ENCODE measurements at regions not wholly inside any gene's neighbourhood (a gene's known extent, or its start where the extent isn't known, plus 50 kb on each side); places are given as distances from the start of the nearest gene placed in this dataset.

GRCh38 chr5:120199559-120199958 lies 264.5 kb upstream of the PRR16 start:
- Histone ChIP-seq H3K4me1 (no peaks in the 10 kb centered on the region), H3K36me3 (no peaks in the 10 kb centered on the region), H3K27me3 (no peaks in the 10 kb centered on the region), H3K4me3 (no peak overlapping the region), H3K9me3 (no peaks in the 10 kb centered on the region), H3K27ac (no peak overlapping the region)
- TF ChIP-seq POLR2A (IDR thresholded peaks at IDR 0.05) = no peak
- TF ChIP-seq, protein P1, sequence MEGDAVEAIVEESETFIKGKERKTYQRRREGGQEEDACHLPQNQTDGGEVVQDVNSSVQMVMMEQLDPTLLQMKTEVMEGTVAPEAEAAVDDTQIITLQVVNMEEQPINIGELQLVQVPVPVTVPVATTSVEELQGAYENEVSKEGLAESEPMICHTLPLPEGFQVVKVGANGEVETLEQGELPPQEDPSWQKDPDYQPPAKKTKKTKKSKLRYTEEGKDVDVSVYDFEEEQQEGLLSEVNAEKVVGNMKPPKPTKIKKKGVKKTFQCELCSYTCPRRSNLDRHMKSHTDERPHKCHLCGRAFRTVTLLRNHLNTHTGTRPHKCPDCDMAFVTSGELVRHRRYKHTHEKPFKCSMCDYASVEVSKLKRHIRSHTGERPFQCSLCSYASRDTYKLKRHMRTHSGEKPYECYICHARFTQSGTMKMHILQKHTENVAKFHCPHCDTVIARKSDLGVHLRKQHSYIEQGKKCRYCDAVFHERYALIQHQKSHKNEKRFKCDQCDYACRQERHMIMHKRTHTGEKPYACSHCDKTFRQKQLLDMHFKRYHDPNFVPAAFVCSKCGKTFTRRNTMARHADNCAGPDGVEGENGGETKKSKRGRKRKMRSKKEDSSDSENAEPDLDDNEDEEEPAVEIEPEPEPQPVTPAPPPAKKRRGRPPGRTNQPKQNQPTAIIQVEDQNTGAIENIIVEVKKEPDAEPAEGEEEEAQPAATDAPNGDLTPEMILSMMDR (IDR thresholded peaks at IDR 0.05) = no peak
- no peak for DNase-seq
- intact Hi-C loops (cut with DNase I; ENCODE audit: low total_unique reads) = no loop called here

DNA sequence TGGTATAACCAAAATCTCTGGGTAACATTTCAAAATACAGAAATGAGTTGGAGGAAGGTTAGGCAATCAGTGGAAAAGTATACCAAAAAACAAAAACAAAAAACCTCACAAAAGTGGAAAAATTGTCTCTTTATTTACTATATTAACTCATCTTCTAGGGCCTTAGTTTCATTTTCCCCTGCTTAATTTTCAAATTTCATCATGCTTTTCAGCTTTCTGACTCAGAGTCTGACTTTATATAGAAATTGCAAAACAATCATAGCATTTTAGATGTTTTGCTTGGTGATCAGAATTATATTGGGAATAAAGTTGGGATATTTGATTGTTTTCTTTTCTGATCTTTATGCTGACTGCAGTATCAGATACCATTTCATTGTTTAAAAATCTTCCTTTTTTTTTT lies 257.0 kb upstream of the PRR16 start:
- no peaks in the 10 kb centered on the region for H3K4me1 ChIP-seq
- no peak overlapping the region for H3K27ac ChIP-seq
- H3K9me3 ChIP-seq = no peaks in the 10 kb centered on the region
- no peaks in the 10 kb centered on the region for H3K27me3 ChIP-seq
- no peaks in the 10 kb centered on the region for H3K36me3 ChIP-seq
- no peak overlapping the region for H3K4me3 ChIP-seq
- intact Hi-C loops (cut with DNase I; ENCODE audit: low total_unique reads) = no loop called here
- DNase-seq = no peak
- TF ChIP-seq, protein P1 (IDR thresholded peaks at IDR 0.05) = no peak
- TF ChIP-seq POLR2A (IDR thresholded peaks at IDR 0.05) = no peak

DNA sequence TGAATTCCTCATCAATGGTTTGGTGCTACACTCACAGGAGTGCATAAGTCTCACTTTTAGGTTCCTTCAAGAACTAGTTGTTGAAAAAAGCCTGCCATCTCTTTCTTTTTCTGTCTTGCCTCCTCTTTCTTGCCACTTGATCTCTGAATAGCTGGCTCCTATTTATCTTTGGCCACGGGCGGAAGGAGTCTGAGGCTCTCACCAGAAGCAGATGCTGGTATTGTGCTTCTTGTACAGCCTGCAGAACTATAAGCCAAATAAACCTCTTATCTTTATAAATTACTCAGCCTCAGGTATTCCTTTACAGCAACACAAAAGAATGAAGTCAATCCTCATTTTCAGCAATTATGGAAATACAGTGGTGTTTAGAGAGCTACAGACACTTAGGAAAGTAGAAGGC lies 247.1 kb upstream of the PRR16 start:
- H3K27me3 ChIP-seq = no peaks in the 10 kb centered on the region
- intact Hi-C loops (cut with DNase I; ENCODE audit: low total_unique reads) = no loop called here
- TF ChIP-seq, protein P1 (IDR thresholded peaks at IDR 0.05) = no peak
- no peak for TF ChIP-seq POLR2A (IDR thresholded peaks at IDR 0.05)
- H3K27ac ChIP-seq = no peak overlapping the region
- DNase-seq = no peak
- no peaks in the 10 kb centered on the region for H3K36me3 ChIP-seq
- H3K4me1 ChIP-seq = no peaks in the 10 kb centered on the region
- H3K4me3 ChIP-seq = no peak overlapping the region
- H3K9me3 ChIP-seq = no peaks in the 10 kb centered on the region

DNA sequence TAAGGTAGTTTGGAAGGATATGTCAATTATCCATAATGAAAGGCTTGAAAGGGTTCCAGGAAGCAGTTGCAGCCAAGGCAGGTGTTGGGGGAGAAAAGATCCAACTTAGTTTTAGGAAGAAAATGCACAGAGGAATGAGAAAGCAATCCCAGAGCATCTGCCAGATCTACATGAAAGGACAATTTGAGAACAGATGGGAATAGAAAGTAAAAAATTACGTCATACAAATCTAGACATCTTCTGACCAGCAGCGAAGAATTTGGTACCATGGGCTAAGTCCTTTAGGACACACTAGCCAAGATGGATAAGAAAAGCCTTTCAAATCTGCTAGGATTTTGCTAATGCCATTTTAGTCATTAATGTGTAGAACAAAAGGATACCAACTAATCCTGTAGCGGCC lies 244.1 kb upstream of the PRR16 start:
- no peak overlapping the region for H3K27ac ChIP-seq
- H3K4me1 ChIP-seq = no peaks in the 10 kb centered on the region
- H3K27me3 ChIP-seq = no peaks in the 10 kb centered on the region
- no peak for DNase-seq
- TF ChIP-seq, protein P1 (IDR thresholded peaks at IDR 0.05) = no peak
- TF ChIP-seq POLR2A (IDR thresholded peaks at IDR 0.05) = no peak
- H3K9me3 ChIP-seq = no peaks in the 10 kb centered on the region
- H3K4me3 ChIP-seq = no peak overlapping the region
- intact Hi-C loops (cut with DNase I; ENCODE audit: low total_unique reads) = no loop called here
- H3K36me3 ChIP-seq = no peaks in the 10 kb centered on the region

DNA sequence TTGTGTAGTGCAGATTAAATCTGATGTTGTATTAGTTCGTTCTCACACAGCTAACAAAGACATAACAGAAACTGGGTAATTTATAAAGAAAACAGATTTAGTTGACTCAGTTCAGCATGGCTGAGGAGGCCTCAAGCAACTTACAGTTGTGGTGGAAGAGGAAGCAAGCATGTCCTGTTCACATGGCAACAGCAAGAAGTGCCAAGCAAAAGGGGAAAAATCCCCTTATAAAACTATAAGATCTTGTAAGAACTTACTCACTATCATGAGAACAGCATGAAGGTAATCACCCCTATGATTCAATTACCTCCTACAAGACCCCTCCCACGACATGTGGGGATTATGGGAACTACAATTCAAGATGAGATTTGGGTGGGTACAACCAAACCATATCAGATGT lies 238.6 kb upstream of the PRR16 start:
- H3K27me3 ChIP-seq = no peaks in the 10 kb centered on the region
- DNase-seq = no peak
- no peaks in the 10 kb centered on the region for H3K4me1 ChIP-seq
- TF ChIP-seq, protein P1 (IDR thresholded peaks at IDR 0.05) = no peak
- TF ChIP-seq POLR2A (IDR thresholded peaks at IDR 0.05) = no peak
- H3K27ac ChIP-seq = no peak overlapping the region
- H3K36me3 ChIP-seq = no peaks in the 10 kb centered on the region
- no peaks in the 10 kb centered on the region for H3K9me3 ChIP-seq
- H3K4me3 ChIP-seq = no peak overlapping the region
- intact Hi-C loops (cut with DNase I; ENCODE audit: low total_unique reads) = no loop called here

All from uterus (tissue), 3 donors.